ENCODE measurements at regions not wholly inside any gene's neighbourhood (a gene's known extent, or its start where the extent isn't known, plus 50 kb on each side); places are given as distances from the start of the nearest gene placed in this dataset.

- TF ChIP-seq ZBTB40 (IDR thresholded peaks at IDR 0.05): no peak
- no peak for TF ChIP-seq ZBTB40 (CRISPR knock-in tag; IDR thresholded peaks at IDR 0.05)
- TF ChIP-seq ARHGAP35 (IDR thresholded peaks at IDR 0.05; ENCODE audit: partially characterized antibody): no peak
- TF ChIP-seq PCBP1 (IDR thresholded peaks at IDR 0.05; ENCODE audit: low read depth, low read length, poor library complexity, severe bottlenecking): no peak
- no peak for TF ChIP-seq ZNF23 (CRISPR knock-in tag; IDR thresholded peaks at IDR 0.05)
- no peak for TF ChIP-seq PHF21A (IDR thresholded peaks at IDR 0.05; ENCODE audit: borderline replicate concordance, low read depth)
Observed at GRCh38 chr6:134642279-134642678, 307.6 kb downstream of the ALDH8A1 start (continued).
